D721Med (cell line): ENCODE measurements at regions not wholly inside any gene's neighbourhood (a gene's known extent, or its start where the extent isn't known, plus 50 kb on each side); places are given as distances from the start of the nearest gene placed in this dataset.
A peak's percentile ranks its signal among the peaks of the same experiment; 100 is the strongest.
"Not testable (repeated sequence)": the region's sequence is repeated elsewhere in the genome, so short reads cannot be mapped to it uniquely, and the experiment has no call there.

Experiments
- DNase-seq: peaks from one replicate; pipeline ENCODE4 v3.0.0; 2011; ENCODE audit warnings: low spot score; ENCODE audit not compliant: insufficient read length
- FAIRE-seq: peaks from 2 replicates; lab custom pipeline; 2011; peaks lifted over from hg19 to GRCh38; lab: Jason Lieb, UNC
- CTCF ChIP-seq: IDR thresholded peaks from 2 replicates; pipeline ENCODE4 v1.5.1; 2012; ENCODE audit warnings: mild to moderate bottlenecking, control low read depth; ENCODE audit not compliant: insufficient read depth; ENCODE audit errors: missing control alignments

- no peak for FAIRE-seq
- DNase-seq, result no peak
Measured at GRCh38 chr6:82487895-82488294, 124.3 kb downstream of the TPBG start.

GRCh38 chr6:82488403-82488802 lies 124.8 kb downstream of the TPBG start:
- no peak for TF ChIP-seq CTCF
- FAIRE-seq (no peak), DNase-seq (no peak)

More at GRCh38 chr6:82487895-82488294, 124.3 kb downstream of the TPBG start:
- no peak for TF ChIP-seq CTCF

GRCh38 chr6:82492134-82492533 lies 128.5 kb downstream of the TPBG start:
- TF ChIP-seq CTCF, result no peak
- no peak for FAIRE-seq
- DNase-seq, result no peak

- TF ChIP-seq CTCF, result no peak
- FAIRE-seq (no peak), DNase-seq (no peak)
Measured at GRCh38 chr6:82493467-82493866, 129.8 kb downstream of the TPBG start.

- DNase-seq (peak; percentile 22), FAIRE-seq (peak; percentile 41)
- TF ChIP-seq CTCF, result no peak
Measured at GRCh38 chr6:82494367-82494766, 130.8 kb downstream of the TPBG start.

- FAIRE-seq, DNase-seq: not testable (repeated sequence)
Measured at GRCh38 chr6:82501901-82502300, 138.3 kb downstream of the TPBG start.

GRCh38 chr6:82506526-82506925 lies 142.9 kb downstream of the TPBG start:
- FAIRE-seq (no peak), DNase-seq (no peak)
- no peak for TF ChIP-seq CTCF

GRCh38 chr6:82507112-82507511 lies 143.5 kb downstream of the TPBG start:
- FAIRE-seq, result no peak
- DNase-seq, result no peak

More at GRCh38 chr6:82507112-82507511, 143.5 kb downstream of the TPBG start:
- TF ChIP-seq CTCF, result no peak
